Activated CD4-positive, alpha-beta T cell treated with anti-CD3 and anti-CD28 coated beads, Interleukin-2, amount 50 U/mL, for 4 hours (primary cell): ENCODE measurements at regions not wholly inside any gene's neighbourhood (a gene's known extent, or its start where the extent isn't known, plus 50 kb on each side); places are given as distances from the start of the nearest gene placed in this dataset.
"Not testable (repeated sequence)": the region's sequence is repeated elsewhere in the genome, so short reads cannot be mapped to it uniquely, and the experiment has no call there.

Experiments
- DNase-seq, 2 experiments: peaks; one replicate each; pipeline ENCODE4 v3.0.0-alpha.2; 2020

- DNase-seq, result no peak
Observed at GRCh38 chr2:136715146-136715545, 50.2 kb upstream of the THSD7B start.

- DNase-seq, result no peak
Observed at GRCh38 chr2:136714452-136714951, 50.8 kb upstream of the THSD7B start.

GRCh38 chr2:136713739-136714138 is 51.6 kb upstream of the THSD7B start:
- DNase-seq, result no peak

- no peak for DNase-seq
Observed at GRCh38 chr2:136705336-136705735, 60.0 kb upstream of the THSD7B start.

- no peak for DNase-seq
Observed at GRCh38 chr2:136703214-136703613, 62.1 kb upstream of the THSD7B start.

- DNase-seq, result no peak
Observed at GRCh38 chr2:136696438-136696837, 68.9 kb upstream of the THSD7B start.

- DNase-seq, result no peak
Observed at GRCh38 chr2:136693966-136694365, 71.4 kb upstream of the THSD7B start.

GRCh38 chr2:136680079-136680478 is 85.3 kb upstream of the THSD7B start:
- not testable (repeated sequence) for DNase-seq

GRCh38 chr2:136665736-136666135 is 99.6 kb upstream of the THSD7B start:
- DNase-seq, result no peak

GRCh38 chr2:136664713-136665405 is 100.5 kb upstream of the THSD7B start:
- no peak for DNase-seq

- no peak for DNase-seq
Observed at GRCh38 chr2:136658201-136658600, 107.1 kb upstream of the THSD7B start.

- DNase-seq, result no peak
Observed at GRCh38 chr2:136653861-136654260, 111.5 kb upstream of the THSD7B start.

GRCh38 chr2:136651456-136652010 is 113.8 kb upstream of the THSD7B start:
- DNase-seq, result no peak

- DNase-seq, result no peak
Observed at GRCh38 chr2:136647039-136647438, 118.3 kb upstream of the THSD7B start.

- DNase-seq, result no peak
Observed at GRCh38 chr2:136645236-136645828, 120.0 kb upstream of the THSD7B start.

- no peak for DNase-seq
Observed at GRCh38 chr2:136639651-136640050, 125.7 kb upstream of the THSD7B start.

GRCh38 chr2:136638193-136638592 is 127.2 kb upstream of the THSD7B start:
- DNase-seq, result no peak

GRCh38 chr2:136637402-136637801 is 127.9 kb upstream of the THSD7B start:
- no peak for DNase-seq

GRCh38 chr2:136628490-136628889 is 136.9 kb upstream of the THSD7B start:
- no peak for DNase-seq

- no peak for DNase-seq
Observed at GRCh38 chr2:136613096-136613495, 152.2 kb upstream of the THSD7B start.

- no peak for DNase-seq
Observed at GRCh38 chr2:136612079-136612478, 153.3 kb upstream of the THSD7B start.

GRCh38 chr2:136611451-136611850 is 153.9 kb upstream of the THSD7B start:
- DNase-seq, result no peak

GRCh38 chr2:136582628-136583205 is 182.6 kb upstream of the THSD7B start:
- DNase-seq, result no peak

GRCh38 chr2:136572335-136572734 is 193.0 kb upstream of the THSD7B start:
- DNase-seq, result no peak
